OCI-LY3 (cell line): ENCODE measurements at regions not wholly inside any gene's neighbourhood (a gene's known extent, or its start where the extent isn't known, plus 50 kb on each side); places are given as distances from the start of the nearest gene placed in this dataset.
A peak's percentile ranks its signal among the peaks of the same experiment; 100 is the strongest.

Source experiments
- H2AFZ ChIP-seq: fragments of 200-600, 300-600 bp; shearing (Covaris generic); 2 replicates; pipeline ENCODE4 v1.6.0; 2014; ENCODE audit warnings: antibody characterized with exemption, low read depth, low read length
- H3K27ac ChIP-seq: fragments of 200-600, 300-600 bp; sonication (generic); 2 replicates; pipeline ENCODE4 v1.5.1; 2014; ENCODE audit warnings: mild to moderate bottlenecking, low read length, moderate library complexity, mixed read lengths
- H3K27me3 ChIP-seq: fragments of 200-600, 300-600 bp; sonication (generic); 2 replicates; pipeline ENCODE4 v1.6.1; 2014; ENCODE audit warnings: low read depth, low read length, mixed read lengths
- H3K36me3 ChIP-seq: fragments of 200-600, 300-600 bp; sonication (generic); replicated peaks from 2 replicates; pipeline ENCODE3; 2014; ENCODE audit warnings: low read depth, low read length, mixed read lengths
- H3K4me1 ChIP-seq: fragments of 300-600, 200-600 bp; sonication (generic); 2 replicates; pipeline ENCODE4 v1.6.1; 2014; ENCODE audit warnings: low read length, mixed read lengths
- H3K4me2 ChIP-seq: fragments of 200-600, 300-600 bp; sonication (generic); 2 replicates; pipeline ENCODE4 v1.6.1; 2014; ENCODE audit warnings: low read length, mixed read lengths
- H3K4me3 ChIP-seq: fragments of 300-600, 200-600 bp; sonication (generic); 2 replicates; pipeline ENCODE4 v1.5.1; 2014; ENCODE audit warnings: antibody characterized with exemption, mild to moderate bottlenecking, low read length, moderate library complexity
- H3K79me2 ChIP-seq: fragments of 300-600, 200-600 bp; shearing (Covaris generic); 2 replicates; pipeline ENCODE4 v1.6.1; 2014; ENCODE audit warnings: mild to moderate bottlenecking, low read length, mixed read lengths
- H3K9ac ChIP-seq: fragments of 300-600, 200-600 bp; shearing (Covaris generic); 2 replicates; pipeline ENCODE4 v1.6.0; 2014; ENCODE audit warnings: mild to moderate bottlenecking, low read length, moderate library complexity
- H3K9me3 ChIP-seq: fragments of 200-600, 300-600 bp; shearing (Covaris generic); 2 replicates; pipeline ENCODE4 v1.6.1; 2014; ENCODE audit warnings: low read length, mixed read lengths; ENCODE audit not compliant: insufficient read depth
- H4K20me1 ChIP-seq: fragments of 200-600, 300-600 bp; sonication (generic); 2 replicates; pipeline ENCODE4 v1.6.1; 2016; ENCODE audit warnings: low read length, mixed read lengths; ENCODE audit not compliant: insufficient read depth
- EZH2phosphoT487 ChIP-seq: fragments of 200-600 bp; shearing (Covaris generic); IDR thresholded peaks from 2 replicates; pipeline ENCODE4 v1.6.1; 2018; ENCODE audit warnings: antibody characterized with exemption, mixed run types, low read depth
- TF ChIP-seq, protein P1 (sequence below): fragments of 200-600, 300-600 bp; sonication (generic); IDR thresholded peaks from 2 replicates; pipeline ENCODE4 v1.5.1; 2014; ENCODE audit warnings: antibody characterized with exemption, low read length, low read depth

DNA sequence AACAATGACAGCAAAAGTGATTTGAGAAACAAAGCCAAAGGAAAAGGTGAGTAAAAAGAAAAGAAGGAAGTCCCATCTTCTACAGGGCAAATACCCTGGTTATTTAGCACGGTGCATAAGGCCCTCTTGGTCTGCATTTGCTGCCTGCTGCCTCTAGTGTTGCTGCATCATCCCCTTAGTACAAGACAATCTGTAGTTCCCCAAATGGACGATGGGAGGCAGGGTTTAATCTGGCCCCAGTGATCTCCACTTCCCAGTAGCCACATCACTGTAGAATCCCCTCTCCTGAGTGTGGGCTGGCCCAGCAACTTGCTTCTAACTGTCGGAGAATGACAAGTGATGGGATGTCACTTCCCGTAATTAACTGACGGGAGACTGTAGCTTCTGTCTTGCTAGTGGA lies 85.1 kb downstream of the CTAGE1 start:
- Histone ChIP-seq H3K4me1 (no peaks in the 10 kb centered on the region), H3K79me2 (no peaks in the 10 kb centered on the region), H3K4me3 (no peak overlapping the region), H2AFZ (no peak overlapping the region), H3K4me2 (no peak overlapping the region), H3K36me3 (no peaks in the 10 kb centered on the region), H3K9me3 (no peaks in the 10 kb centered on the region), H4K20me1 (no peaks in the 10 kb centered on the region), H3K27me3 (peaks cover 9% of the 10 kb centered on the region; the same call in 1 of the 2 replicates), H3K9ac (no peak overlapping the region), H3K27ac (no peak overlapping the region)
- no peak for TF ChIP-seq EZH2phosphoT487
- TF ChIP-seq, protein P1, sequence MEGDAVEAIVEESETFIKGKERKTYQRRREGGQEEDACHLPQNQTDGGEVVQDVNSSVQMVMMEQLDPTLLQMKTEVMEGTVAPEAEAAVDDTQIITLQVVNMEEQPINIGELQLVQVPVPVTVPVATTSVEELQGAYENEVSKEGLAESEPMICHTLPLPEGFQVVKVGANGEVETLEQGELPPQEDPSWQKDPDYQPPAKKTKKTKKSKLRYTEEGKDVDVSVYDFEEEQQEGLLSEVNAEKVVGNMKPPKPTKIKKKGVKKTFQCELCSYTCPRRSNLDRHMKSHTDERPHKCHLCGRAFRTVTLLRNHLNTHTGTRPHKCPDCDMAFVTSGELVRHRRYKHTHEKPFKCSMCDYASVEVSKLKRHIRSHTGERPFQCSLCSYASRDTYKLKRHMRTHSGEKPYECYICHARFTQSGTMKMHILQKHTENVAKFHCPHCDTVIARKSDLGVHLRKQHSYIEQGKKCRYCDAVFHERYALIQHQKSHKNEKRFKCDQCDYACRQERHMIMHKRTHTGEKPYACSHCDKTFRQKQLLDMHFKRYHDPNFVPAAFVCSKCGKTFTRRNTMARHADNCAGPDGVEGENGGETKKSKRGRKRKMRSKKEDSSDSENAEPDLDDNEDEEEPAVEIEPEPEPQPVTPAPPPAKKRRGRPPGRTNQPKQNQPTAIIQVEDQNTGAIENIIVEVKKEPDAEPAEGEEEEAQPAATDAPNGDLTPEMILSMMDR = peak; percentile 28; the same call in 1 of the 2 replicates

DNA sequence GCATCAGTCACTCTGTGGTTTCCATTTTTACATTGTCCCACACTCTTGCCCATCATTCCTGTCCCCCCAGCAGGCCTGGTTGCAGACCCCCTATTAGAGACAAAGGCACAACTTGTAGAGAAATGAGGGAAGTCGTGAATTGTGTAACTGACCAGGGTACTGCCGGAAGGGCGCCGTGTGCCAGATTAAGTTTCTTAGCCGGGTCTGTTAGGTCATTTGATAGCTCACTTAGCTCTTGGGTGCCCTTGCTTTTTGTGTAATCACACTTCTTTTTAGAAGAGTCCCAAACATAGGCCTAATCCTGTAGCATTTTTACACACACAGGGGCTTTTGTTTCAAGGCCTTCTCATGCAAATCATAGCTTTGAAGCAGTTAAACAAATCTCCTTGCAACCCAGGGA lies 87.2 kb downstream of the CTAGE1 start:
- Histone ChIP-seq H3K4me3 (no peak overlapping the region), H3K79me2 (no peaks in the 10 kb centered on the region), H3K27ac (no peak overlapping the region), H3K9ac (no peak overlapping the region), H3K4me2 (no peak overlapping the region), H3K27me3 (peaks cover 9% of the 10 kb centered on the region; the same call in 1 of the 2 replicates), H4K20me1 (no peaks in the 10 kb centered on the region), H3K9me3 (no peaks in the 10 kb centered on the region), H2AFZ (no peak overlapping the region), H3K36me3 (no peaks in the 10 kb centered on the region), H3K4me1 (no peaks in the 10 kb centered on the region)
- TF ChIP-seq EZH2phosphoT487 = no peak
- TF ChIP-seq, protein P1 = no peak

DNA sequence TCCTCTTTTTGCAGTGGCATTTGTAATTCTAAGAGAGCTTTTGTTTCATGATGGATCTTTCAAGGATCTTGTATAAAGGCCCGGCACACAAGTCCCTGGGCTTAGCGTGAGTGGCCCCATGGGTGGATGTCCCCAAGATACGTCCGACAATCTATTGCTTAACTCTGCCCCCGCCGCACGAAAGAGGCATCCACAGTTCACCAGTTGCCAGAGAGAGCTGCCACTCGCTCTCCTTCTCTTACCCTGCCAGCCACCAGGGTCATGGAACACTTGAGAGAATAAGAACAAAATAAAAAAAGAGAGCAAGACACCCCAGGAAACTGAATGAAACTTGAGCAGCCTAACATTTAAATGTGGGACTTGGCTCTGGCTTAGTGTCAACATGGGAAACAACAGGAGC lies 92.3 kb downstream of the CTAGE1 start:
- Histone ChIP-seq H3K27me3 (peaks cover 6% of the 10 kb centered on the region; the same call in 1 of the 2 replicates), H3K79me2 (no peaks in the 10 kb centered on the region), H3K27ac (no peak overlapping the region), H3K36me3 (no peaks in the 10 kb centered on the region), H2AFZ (no peak overlapping the region), H3K9me3 (no peaks in the 10 kb centered on the region), H3K4me2 (no peak overlapping the region), H3K4me3 (no peak overlapping the region), H3K4me1 (no peaks in the 10 kb centered on the region), H4K20me1 (no peaks in the 10 kb centered on the region), H3K9ac (no peak overlapping the region)
- no peak for TF ChIP-seq EZH2phosphoT487
- TF ChIP-seq, protein P1 = no peak

DNA sequence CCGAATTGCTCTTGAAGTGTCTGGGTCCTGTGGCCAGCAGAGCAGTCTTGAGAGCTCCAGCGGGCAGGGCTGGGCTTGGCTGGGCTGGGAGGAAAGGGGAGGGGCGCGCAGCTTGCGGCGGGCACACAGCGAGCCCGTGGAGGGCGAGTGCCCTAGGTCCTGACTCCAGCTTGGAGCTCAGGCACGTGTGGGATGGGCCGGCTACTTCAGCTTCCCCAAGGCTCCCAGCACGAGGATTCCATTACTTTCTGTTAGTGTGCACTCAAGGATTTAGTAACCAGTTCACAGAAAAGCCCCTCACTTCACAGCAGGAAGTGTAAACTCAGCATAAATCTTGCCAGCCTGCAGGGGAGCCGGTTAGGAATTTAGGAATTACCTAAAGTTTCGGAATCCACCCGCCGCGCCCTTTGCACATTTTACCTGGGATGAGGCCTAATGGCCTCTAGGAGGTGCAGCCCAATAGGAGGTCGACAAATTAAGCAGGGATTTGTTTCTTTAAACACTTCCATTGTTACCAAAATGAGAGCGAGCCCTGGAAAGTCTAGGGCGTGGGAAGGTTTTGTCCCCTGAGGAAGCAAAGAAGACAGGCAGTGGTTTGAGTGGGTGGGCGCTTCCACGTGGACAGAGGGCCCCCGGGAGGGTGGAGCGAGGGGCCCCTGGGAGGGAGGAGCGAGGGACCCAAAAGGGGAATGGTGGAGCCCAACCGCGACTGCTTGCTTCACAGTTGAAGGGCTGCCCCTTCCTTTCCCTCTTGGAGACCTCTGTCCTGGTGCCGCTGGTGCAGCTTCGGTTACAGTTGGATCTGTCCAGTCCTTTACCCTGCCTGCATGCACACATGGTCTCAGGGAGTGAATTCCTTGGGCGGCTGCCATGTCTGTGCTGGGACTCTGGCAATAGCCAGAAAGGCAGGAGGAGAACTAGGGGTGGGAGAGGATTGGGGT lies 93.3 kb downstream of the CTAGE1 start:
- Histone ChIP-seq H4K20me1 (no peaks in the 10 kb centered on the region), H2AFZ (no peak overlapping the region), H3K79me2 (no peaks in the 10 kb centered on the region), H3K36me3 (no peaks in the 10 kb centered on the region), H3K4me1 (no peaks in the 10 kb centered on the region), H3K4me3 (no peak overlapping the region), H3K27me3 (peaks cover 6% of the 10 kb centered on the region; the same call in 1 of the 2 replicates), H3K9ac (no peak overlapping the region), H3K27ac (no peak overlapping the region), H3K4me2 (no peak overlapping the region), H3K9me3 (no peaks in the 10 kb centered on the region)
- TF ChIP-seq EZH2phosphoT487 = no peak
